MM.1S (cell line): ENCODE measurements at regions not wholly inside any gene's neighbourhood (a gene's known extent, or its start where the extent isn't known, plus 50 kb on each side); places are given as distances from the start of the nearest gene placed in this dataset.

Experiments
- EZH2 ChIP-seq: fragments of 300-600 bp; sonication (generic); optimal IDR thresholded peaks from 2 replicates; pipeline ENCODE3; 2017; ENCODE audit warnings: low read depth, mild to moderate bottlenecking, antibody characterized with exemption, low read length, mixed read lengths
- EZH2phosphoT487 ChIP-seq: fragments of 300-600 bp; sonication (generic); IDR thresholded peaks from 2 replicates; pipeline ENCODE4 v1.6.1; 2018; ENCODE audit warnings: antibody characterized with exemption, low read length
- TF ChIP-seq, protein P1 (sequence below): fragments of 300-600 bp; sonication (generic); IDR thresholded peaks from 2 replicates; pipeline ENCODE4 v1.5.1; 2016; ENCODE audit warnings: antibody characterized with exemption, low read length, mixed read lengths

DNA sequence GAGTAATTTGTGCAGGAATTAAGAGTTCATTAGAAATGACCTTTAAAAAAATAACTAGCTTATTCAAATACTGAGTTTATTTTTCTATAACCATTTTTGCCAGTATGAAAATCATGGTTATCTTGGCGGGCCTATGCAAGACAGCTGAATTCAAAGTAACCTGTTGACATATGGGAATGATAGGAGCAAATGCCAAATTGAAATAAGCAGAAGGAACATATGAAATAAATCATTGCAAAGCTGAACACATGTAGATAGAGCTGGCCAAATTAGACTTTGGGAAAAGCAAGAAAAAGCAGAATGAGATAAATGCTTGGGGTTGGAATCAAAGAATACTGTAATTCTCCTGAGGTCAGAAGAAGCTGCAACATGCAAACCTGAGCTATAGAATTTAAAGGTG lies 372.5 kb downstream of the ADAMTS20 start:
- TF ChIP-seq, protein P1, sequence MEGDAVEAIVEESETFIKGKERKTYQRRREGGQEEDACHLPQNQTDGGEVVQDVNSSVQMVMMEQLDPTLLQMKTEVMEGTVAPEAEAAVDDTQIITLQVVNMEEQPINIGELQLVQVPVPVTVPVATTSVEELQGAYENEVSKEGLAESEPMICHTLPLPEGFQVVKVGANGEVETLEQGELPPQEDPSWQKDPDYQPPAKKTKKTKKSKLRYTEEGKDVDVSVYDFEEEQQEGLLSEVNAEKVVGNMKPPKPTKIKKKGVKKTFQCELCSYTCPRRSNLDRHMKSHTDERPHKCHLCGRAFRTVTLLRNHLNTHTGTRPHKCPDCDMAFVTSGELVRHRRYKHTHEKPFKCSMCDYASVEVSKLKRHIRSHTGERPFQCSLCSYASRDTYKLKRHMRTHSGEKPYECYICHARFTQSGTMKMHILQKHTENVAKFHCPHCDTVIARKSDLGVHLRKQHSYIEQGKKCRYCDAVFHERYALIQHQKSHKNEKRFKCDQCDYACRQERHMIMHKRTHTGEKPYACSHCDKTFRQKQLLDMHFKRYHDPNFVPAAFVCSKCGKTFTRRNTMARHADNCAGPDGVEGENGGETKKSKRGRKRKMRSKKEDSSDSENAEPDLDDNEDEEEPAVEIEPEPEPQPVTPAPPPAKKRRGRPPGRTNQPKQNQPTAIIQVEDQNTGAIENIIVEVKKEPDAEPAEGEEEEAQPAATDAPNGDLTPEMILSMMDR = no peak
- TF ChIP-seq EZH2 (no peak), EZH2phosphoT487 (no peak)
